ENCODE measurements at regions not wholly inside any gene's neighbourhood (a gene's known extent, or its start where the extent isn't known, plus 50 kb on each side); places are given as distances from the start of the nearest gene placed in this dataset.

DNA sequence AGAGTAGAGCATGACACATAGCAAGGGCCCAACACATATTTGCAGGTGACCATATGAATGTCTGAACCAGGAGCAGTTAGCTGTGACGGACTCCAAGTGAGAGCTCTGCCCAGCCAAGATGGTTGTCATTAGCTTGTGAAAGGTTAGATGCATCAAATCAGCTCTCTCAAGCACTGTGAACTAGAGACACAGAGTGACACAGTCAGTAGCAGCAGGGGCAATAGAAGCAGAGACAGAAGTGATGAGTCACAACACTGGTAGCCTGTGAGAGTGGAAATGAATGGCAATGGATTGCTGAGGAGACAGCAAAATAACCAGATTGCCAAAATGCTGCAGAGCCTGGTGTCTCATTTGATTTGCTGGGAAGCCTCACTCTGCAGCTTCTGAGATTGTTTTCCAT, 558.9 kb downstream of the PKHD1 start:
- Histone ChIP-seq H3K36me3 (ENCODE audit: control insufficient read depth in 1 of 2, insufficient read depth in 2 of 2, low read length in 2 of 2) (peaks cover 0 to 2% of the 10 kb centered on the region in 2 experiments), H3K23ac (ENCODE audit: low read length) (no peak overlapping the region), H3K4ac (ENCODE audit: low read depth, low read length) (no peak overlapping the region), H2AFZ (ENCODE audit: insufficient read depth, low read length, poor library complexity) (no peak overlapping the region), H3K4me1 (ENCODE audit: control insufficient read depth in 1 of 2, insufficient read depth in 2 of 2, low read length in 2 of 2) (peaks cover 0 to 8% of the 10 kb centered on the region in 2 experiments), H3K18ac (ENCODE audit: low read length) (no peak overlapping the region), H4K8ac (ENCODE audit: low read depth, low read length) (no peak overlapping the region), H2BK120ac (ENCODE audit: insufficient read depth, low read length, poor library complexity) (no peak overlapping the region), H3K27ac (ENCODE audit: low read depth, low read length) (no peak overlapping the region), H3K79me2 (ENCODE audit: control insufficient read depth, insufficient read depth, low read length, poor library complexity) (no peaks in the 10 kb centered on the region), H3K14ac (ENCODE audit: low read length) (no peak overlapping the region), H3K9me3 (ENCODE audit: insufficient read depth, low read depth, low read length) (peaks cover 2% of the 10 kb centered on the region), H2BK12ac (ENCODE audit: low read length) (no peak overlapping the region), H4K12ac (ENCODE audit: low read depth, low read length) (no peak overlapping the region), H2AK5ac (ENCODE audit: low read length) (no peak overlapping the region), H3K4me3 (ENCODE audit: low read depth, low read length) (no peak overlapping the region), H3K9ac (ENCODE audit: low read length) (no peak overlapping the region), H3K79me1 (ENCODE audit: low read length) (no peaks in the 10 kb centered on the region), H3K27me3 (ENCODE audit: insufficient read depth, low read length) (no peaks in the 10 kb centered on the region), H3K4me2 (ENCODE audit: low read length) (no peak overlapping the region), H2BK5ac (ENCODE audit: low read depth, low read length, poor library complexity) (no peak overlapping the region), H4K91ac (ENCODE audit: low read depth, low read length) (no peak overlapping the region)
- WGBS (ENCODE audit: extremely low coverage, insufficient coverage, insufficient read length) = no CpG with 5 or more reads among the region's 1 CpG
- DNase-seq = no peak

GRCh38 chr6:51529240-51529639, 558.2 kb downstream of the PKHD1 start:
- Histone ChIP-seq H3K4me1 (ENCODE audit: control insufficient read depth in 1 of 2, insufficient read depth in 2 of 2, low read length in 2 of 2) (peaks cover 0 to 8% of the 10 kb centered on the region in 2 experiments), H3K4me2 (ENCODE audit: low read length) (no peak overlapping the region), H4K8ac (ENCODE audit: low read depth, low read length) (no peak overlapping the region), H3K79me2 (ENCODE audit: control insufficient read depth, insufficient read depth, low read length, poor library complexity) (no peaks in the 10 kb centered on the region), H3K79me1 (ENCODE audit: low read length) (no peaks in the 10 kb centered on the region), H3K4ac (ENCODE audit: low read depth, low read length) (no peak overlapping the region), H4K12ac (ENCODE audit: low read depth, low read length) (no peak overlapping the region), H3K36me3 (ENCODE audit: control insufficient read depth in 1 of 2, insufficient read depth in 2 of 2, low read length in 2 of 2) (peaks cover 0 to 2% of the 10 kb centered on the region in 2 experiments), H3K14ac (ENCODE audit: low read length) (no peak overlapping the region), H3K4me3 (ENCODE audit: low read depth, low read length) (no peak overlapping the region), H2BK5ac (ENCODE audit: low read depth, low read length, poor library complexity) (no peak overlapping the region), H2BK120ac (ENCODE audit: insufficient read depth, low read length, poor library complexity) (no peak overlapping the region), H2BK12ac (ENCODE audit: low read length) (no peak overlapping the region), H2AK5ac (ENCODE audit: low read length) (no peak overlapping the region), H3K18ac (ENCODE audit: low read length) (no peak overlapping the region), H4K91ac (ENCODE audit: low read depth, low read length) (no peak overlapping the region), H3K9ac (ENCODE audit: low read length) (no peak overlapping the region), H3K27me3 (ENCODE audit: insufficient read depth, low read length) (no peaks in the 10 kb centered on the region), H2AFZ (ENCODE audit: insufficient read depth, low read length, poor library complexity) (no peak overlapping the region), H3K23ac (ENCODE audit: low read length) (no peak overlapping the region), H3K9me3 (ENCODE audit: insufficient read depth, low read depth, low read length) (peaks cover 2% of the 10 kb centered on the region), H3K27ac (ENCODE audit: low read depth, low read length) (no peak overlapping the region)
- WGBS (ENCODE audit: extremely low coverage, insufficient coverage, insufficient read length) = no CpG with 5 or more reads among the region's 1 CpG
- DNase-seq = peak in 1 of 2 donors; percentile 49

GRCh38 chr6:51531623-51532022, 555.8 kb downstream of the PKHD1 start:
- Histone ChIP-seq H2AK5ac (ENCODE audit: low read length) (no peak overlapping the region), H3K27ac (ENCODE audit: low read depth, low read length) (no peak overlapping the region), H3K79me1 (ENCODE audit: low read length) (no peaks in the 10 kb centered on the region), H3K4me3 (ENCODE audit: low read depth, low read length) (no peak overlapping the region), H3K27me3 (ENCODE audit: insufficient read depth, low read length) (no peaks in the 10 kb centered on the region), H3K14ac (ENCODE audit: low read length) (no peak overlapping the region), H4K8ac (ENCODE audit: low read depth, low read length) (no peak overlapping the region), H2BK120ac (ENCODE audit: insufficient read depth, low read length, poor library complexity) (no peak overlapping the region), H3K9me3 (ENCODE audit: insufficient read depth, low read depth, low read length) (peaks cover 2% of the 10 kb centered on the region), H4K91ac (ENCODE audit: low read depth, low read length) (no peak overlapping the region), H3K36me3 (ENCODE audit: control insufficient read depth in 1 of 2, insufficient read depth in 2 of 2, low read length in 2 of 2) (peaks cover 0 to 2% of the 10 kb centered on the region in 2 experiments), H3K9ac (ENCODE audit: low read length) (no peak overlapping the region), H4K12ac (ENCODE audit: low read depth, low read length) (no peak overlapping the region), H3K79me2 (ENCODE audit: control insufficient read depth, insufficient read depth, low read length, poor library complexity) (no peaks in the 10 kb centered on the region), H3K4ac (ENCODE audit: low read depth, low read length) (no peak overlapping the region), H2BK12ac (ENCODE audit: low read length) (no peak overlapping the region), H2BK5ac (ENCODE audit: low read depth, low read length, poor library complexity) (no peak overlapping the region), H2AFZ (ENCODE audit: insufficient read depth, low read length, poor library complexity) (no peak overlapping the region), H3K4me2 (ENCODE audit: low read length) (no peak overlapping the region), H3K23ac (ENCODE audit: low read length) (no peak overlapping the region), H3K18ac (ENCODE audit: low read length) (no peak overlapping the region), H3K4me1 (ENCODE audit: control insufficient read depth in 1 of 2, insufficient read depth in 2 of 2, low read length in 2 of 2) (peaks cover 0 to 9% of the 10 kb centered on the region in 2 experiments)
- WGBS (ENCODE audit: extremely low coverage, insufficient coverage, insufficient read length) = no CpG with 5 or more reads among the region's 2 CpGs
- no peak for DNase-seq

DNA sequence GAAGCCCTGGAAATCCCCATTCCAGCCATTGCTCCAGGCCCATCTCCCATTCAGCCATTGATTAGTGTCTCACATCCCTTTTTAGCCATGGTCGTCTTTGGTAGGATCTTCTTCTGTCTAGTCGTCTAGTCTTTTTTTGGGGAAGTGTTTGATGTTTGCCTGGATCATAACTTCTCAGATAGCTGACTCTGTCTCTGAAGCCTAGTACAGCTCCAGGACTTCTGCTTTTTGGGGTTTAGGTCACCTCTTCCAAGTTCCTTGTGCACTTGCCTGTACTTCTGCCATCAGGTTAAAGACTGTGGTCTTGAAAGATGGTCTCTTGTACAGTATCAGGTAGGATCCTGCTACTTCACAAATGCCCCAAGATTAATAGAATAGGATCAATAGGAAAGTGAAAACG, 553.5 kb downstream of the PKHD1 start:
- no peaks in the 10 kb centered on the region for H3K36me3 ChIP-seq (ENCODE audit: control insufficient read depth in 1 of 2, insufficient read depth in 2 of 2, low read length in 2 of 2)
- no peak overlapping the region for H3K14ac ChIP-seq (ENCODE audit: low read length)
- no peak overlapping the region for H2BK5ac ChIP-seq (ENCODE audit: low read depth, low read length, poor library complexity)
- H3K9ac ChIP-seq (ENCODE audit: low read length) = no peak overlapping the region
- H2AK5ac ChIP-seq (ENCODE audit: low read length) = no peak overlapping the region
- no peak overlapping the region for H2AFZ ChIP-seq (ENCODE audit: insufficient read depth, low read length, poor library complexity)
- H3K79me2 ChIP-seq (ENCODE audit: control insufficient read depth, insufficient read depth, low read length, poor library complexity) = no peaks in the 10 kb centered on the region
- no peak overlapping the region for H2BK120ac ChIP-seq (ENCODE audit: insufficient read depth, low read length, poor library complexity)
- H3K79me1 ChIP-seq (ENCODE audit: low read length) = no peaks in the 10 kb centered on the region
- no peak overlapping the region for H3K23ac ChIP-seq (ENCODE audit: low read length)
- no peak overlapping the region for H3K4me2 ChIP-seq (ENCODE audit: low read length)
- H4K91ac ChIP-seq (ENCODE audit: low read depth, low read length) = no peak overlapping the region
- H3K9me3 ChIP-seq (ENCODE audit: insufficient read depth, low read depth, low read length) = no peaks in the 10 kb centered on the region
- H4K8ac ChIP-seq (ENCODE audit: low read depth, low read length) = no peak overlapping the region
- H3K4me3 ChIP-seq (ENCODE audit: low read depth, low read length) = no peak overlapping the region
- H2BK12ac ChIP-seq (ENCODE audit: low read length) = no peak overlapping the region
- no CpG with 5 or more reads among the region's 3 CpGs for WGBS (ENCODE audit: extremely low coverage, insufficient coverage, insufficient read length)
- H3K27ac ChIP-seq (ENCODE audit: low read depth, low read length) = no peak overlapping the region
- no peak for DNase-seq
- no peak overlapping the region for H3K18ac ChIP-seq (ENCODE audit: low read length)
- H3K27me3 ChIP-seq (ENCODE audit: insufficient read depth, low read length) = no peaks in the 10 kb centered on the region
- H3K4me1 ChIP-seq (ENCODE audit: control insufficient read depth in 1 of 2, insufficient read depth in 2 of 2, low read length in 2 of 2) = peaks cover 0 to 5% of the 10 kb centered on the region in 2 experiments
- no peak overlapping the region for H3K4ac ChIP-seq (ENCODE audit: low read depth, low read length)
- H4K12ac ChIP-seq (ENCODE audit: low read depth, low read length) = no peak overlapping the region

All from trophoblast cell (in vitro differentiated cells and primary cell).